ENCODE measurements at regions not wholly inside any gene's neighbourhood (a gene's known extent, or its start where the extent isn't known, plus 50 kb on each side); places are given as distances from the start of the nearest gene placed in this dataset.

DNA sequence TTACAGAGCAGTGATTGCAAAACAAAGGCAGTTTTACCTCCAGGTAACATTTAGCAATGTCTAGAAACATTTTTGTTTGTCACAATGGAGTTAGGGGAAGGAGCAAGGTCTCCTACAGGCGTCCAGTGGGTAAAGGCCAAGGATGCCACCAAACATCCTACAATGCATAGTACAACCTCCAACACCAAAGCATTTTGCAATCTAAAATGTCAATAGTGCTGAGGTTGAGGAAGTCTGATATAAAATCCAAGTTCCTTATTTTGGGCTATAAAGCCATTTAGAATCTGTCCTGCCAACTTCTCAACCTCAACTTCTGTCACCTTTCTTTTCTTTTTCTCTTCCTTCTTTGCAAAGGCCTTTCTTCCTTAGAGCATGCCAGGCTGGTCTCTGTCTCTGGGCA is 111.2 kb downstream of the FASLG start:
- no peak for TF ChIP-seq EZH2 (IDR thresholded peaks at IDR 0.05; ENCODE audit: borderline replicate concordance, low read length)
- TF ChIP-seq, protein P1, sequence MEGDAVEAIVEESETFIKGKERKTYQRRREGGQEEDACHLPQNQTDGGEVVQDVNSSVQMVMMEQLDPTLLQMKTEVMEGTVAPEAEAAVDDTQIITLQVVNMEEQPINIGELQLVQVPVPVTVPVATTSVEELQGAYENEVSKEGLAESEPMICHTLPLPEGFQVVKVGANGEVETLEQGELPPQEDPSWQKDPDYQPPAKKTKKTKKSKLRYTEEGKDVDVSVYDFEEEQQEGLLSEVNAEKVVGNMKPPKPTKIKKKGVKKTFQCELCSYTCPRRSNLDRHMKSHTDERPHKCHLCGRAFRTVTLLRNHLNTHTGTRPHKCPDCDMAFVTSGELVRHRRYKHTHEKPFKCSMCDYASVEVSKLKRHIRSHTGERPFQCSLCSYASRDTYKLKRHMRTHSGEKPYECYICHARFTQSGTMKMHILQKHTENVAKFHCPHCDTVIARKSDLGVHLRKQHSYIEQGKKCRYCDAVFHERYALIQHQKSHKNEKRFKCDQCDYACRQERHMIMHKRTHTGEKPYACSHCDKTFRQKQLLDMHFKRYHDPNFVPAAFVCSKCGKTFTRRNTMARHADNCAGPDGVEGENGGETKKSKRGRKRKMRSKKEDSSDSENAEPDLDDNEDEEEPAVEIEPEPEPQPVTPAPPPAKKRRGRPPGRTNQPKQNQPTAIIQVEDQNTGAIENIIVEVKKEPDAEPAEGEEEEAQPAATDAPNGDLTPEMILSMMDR (IDR thresholded peaks at IDR 0.05; ENCODE audit: low read length), result no peak
